KMS-11 (cell line): ENCODE measurements at regions not wholly inside any gene's neighbourhood (a gene's known extent, or its start where the extent isn't known, plus 50 kb on each side); places are given as distances from the start of the nearest gene placed in this dataset.

ENCODE experiments used
- H2AFZ ChIP-seq: fragments of 200-600 bp; sonication (generic); 2 replicates; pipeline ENCODE4 v1.6.1; 2016; ENCODE audit warnings: antibody characterized with exemption, mixed run types, low read depth
- H3K27ac ChIP-seq: fragments of 200-600 bp; sonication (generic); 2 replicates; pipeline ENCODE4 v1.6.1; 2016; ENCODE audit warnings: mild to moderate bottlenecking, mixed run types
- H3K27me3 ChIP-seq: fragments of 200-600 bp; sonication (generic); 2 replicates; pipeline ENCODE4 v1.6.1; 2017; ENCODE audit warnings: mild to moderate bottlenecking, low read depth, mixed run types, moderate library complexity; ENCODE audit not compliant: insufficient read depth
- H3K36me3 ChIP-seq: fragments of 200-600 bp; sonication (generic); 2 replicates; pipeline ENCODE4 v1.6.1; 2017; ENCODE audit warnings: mild to moderate bottlenecking, mixed run types; ENCODE audit not compliant: insufficient read depth
- H3K4me1 ChIP-seq: fragments of 200-600 bp; sonication (generic); 2 replicates; pipeline ENCODE4 v1.6.1; 2016; ENCODE audit warnings: mild to moderate bottlenecking, low read depth, mixed run types; ENCODE audit not compliant: poor library complexity, severe bottlenecking
- H3K4me2 ChIP-seq: fragments of 200-600 bp; sonication (generic); 2 replicates; pipeline ENCODE4 v1.7.0; 2016; ENCODE audit warnings: mild to moderate bottlenecking, mixed run types
- H3K4me3 ChIP-seq: fragments of 200-600 bp; sonication (generic); IDR thresholded peaks from 2 replicates; pipeline ENCODE4 v1.6.1; 2017; ENCODE audit warnings: low read depth, low read length, mixed read lengths; ENCODE audit not compliant: insufficient read depth
- H3K79me2 ChIP-seq: fragments of 200-600 bp; sonication (generic); 2 replicates; pipeline ENCODE4 v1.6.1; 2016; ENCODE audit warnings: low read depth, mixed run types; ENCODE audit not compliant: insufficient read depth
- H3K9ac ChIP-seq: fragments of 200-600 bp; sonication (generic); 2 replicates; pipeline ENCODE4 v1.6.1; 2016; ENCODE audit warnings: mild to moderate bottlenecking, mixed run types
- H4K20me1 ChIP-seq: fragments of 200-600 bp; sonication (generic); 2 replicates; pipeline ENCODE4 v1.6.1; 2016; ENCODE audit warnings: mild to moderate bottlenecking, mixed run types; ENCODE audit not compliant: insufficient read depth
- TF ChIP-seq, protein P1 (sequence below): fragments of 200-600 bp; sonication (generic); conservative IDR thresholded peaks from 2 replicates; pipeline ENCODE4 v1.6.1; 2017; ENCODE audit warnings: low read depth, mild to moderate bottlenecking, antibody characterized with exemption, low read length, moderate library complexity, mixed read lengths

DNA sequence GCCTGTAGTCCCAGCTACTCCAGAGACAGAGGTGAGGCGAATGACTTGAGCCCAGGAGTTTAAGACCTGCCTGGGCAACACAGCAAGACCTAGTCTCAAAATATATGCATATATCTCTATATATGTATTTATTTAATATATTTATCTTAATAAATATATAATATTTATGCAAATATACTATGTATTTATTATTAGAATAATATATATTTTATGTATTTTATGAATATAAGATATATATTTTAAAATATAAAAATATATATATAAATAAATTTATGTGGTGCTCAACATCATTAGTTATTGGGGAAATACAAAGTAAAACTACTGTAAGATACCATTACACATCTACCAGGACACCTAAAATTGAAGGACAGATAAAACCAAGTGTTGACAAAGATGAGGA lies 58.1 kb upstream of the IPO5 start:
- no peaks in the 10 kb centered on the region for H3K36me3 ChIP-seq
- no peak overlapping the region for H3K4me3 ChIP-seq
- no peaks in the 10 kb centered on the region for H3K27me3 ChIP-seq
- H3K4me2 ChIP-seq: no peak overlapping the region
- H2AFZ ChIP-seq: no peak overlapping the region
- H3K4me1 ChIP-seq: no peaks in the 10 kb centered on the region
- H3K79me2 ChIP-seq: no peaks in the 10 kb centered on the region
- H3K27ac ChIP-seq: no peak overlapping the region
- TF ChIP-seq, protein P1, sequence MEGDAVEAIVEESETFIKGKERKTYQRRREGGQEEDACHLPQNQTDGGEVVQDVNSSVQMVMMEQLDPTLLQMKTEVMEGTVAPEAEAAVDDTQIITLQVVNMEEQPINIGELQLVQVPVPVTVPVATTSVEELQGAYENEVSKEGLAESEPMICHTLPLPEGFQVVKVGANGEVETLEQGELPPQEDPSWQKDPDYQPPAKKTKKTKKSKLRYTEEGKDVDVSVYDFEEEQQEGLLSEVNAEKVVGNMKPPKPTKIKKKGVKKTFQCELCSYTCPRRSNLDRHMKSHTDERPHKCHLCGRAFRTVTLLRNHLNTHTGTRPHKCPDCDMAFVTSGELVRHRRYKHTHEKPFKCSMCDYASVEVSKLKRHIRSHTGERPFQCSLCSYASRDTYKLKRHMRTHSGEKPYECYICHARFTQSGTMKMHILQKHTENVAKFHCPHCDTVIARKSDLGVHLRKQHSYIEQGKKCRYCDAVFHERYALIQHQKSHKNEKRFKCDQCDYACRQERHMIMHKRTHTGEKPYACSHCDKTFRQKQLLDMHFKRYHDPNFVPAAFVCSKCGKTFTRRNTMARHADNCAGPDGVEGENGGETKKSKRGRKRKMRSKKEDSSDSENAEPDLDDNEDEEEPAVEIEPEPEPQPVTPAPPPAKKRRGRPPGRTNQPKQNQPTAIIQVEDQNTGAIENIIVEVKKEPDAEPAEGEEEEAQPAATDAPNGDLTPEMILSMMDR: no peak
- no peaks in the 10 kb centered on the region for H4K20me1 ChIP-seq
- no peak overlapping the region for H3K9ac ChIP-seq

DNA sequence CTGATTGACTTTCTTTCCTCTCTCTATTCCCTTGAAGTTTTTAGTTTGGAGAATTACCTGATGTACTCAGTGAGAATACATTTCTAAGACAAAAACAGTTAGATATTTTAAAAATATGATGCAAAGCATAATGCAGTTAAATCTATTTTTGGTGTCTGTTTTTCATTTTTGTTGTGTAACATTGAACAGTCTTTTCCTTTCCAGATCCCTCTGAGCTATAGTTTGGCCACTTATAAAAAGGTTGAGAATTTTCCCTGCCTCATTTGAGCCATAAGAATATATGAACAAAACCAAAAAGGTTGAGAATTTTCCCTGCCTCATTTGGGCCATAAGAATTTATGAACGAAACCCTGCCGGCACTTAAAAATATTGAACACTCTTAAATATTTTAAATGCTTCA lies 57.0 kb upstream of the IPO5 start:
- H3K4me3 ChIP-seq: no peak overlapping the region
- no peaks in the 10 kb centered on the region for H3K27me3 ChIP-seq
- H3K9ac ChIP-seq: no peak overlapping the region
- H2AFZ ChIP-seq: no peak overlapping the region
- H3K4me2 ChIP-seq: no peak overlapping the region
- no peaks in the 10 kb centered on the region for H4K20me1 ChIP-seq
- H3K79me2 ChIP-seq: no peaks in the 10 kb centered on the region
- H3K27ac ChIP-seq: no peak overlapping the region
- TF ChIP-seq, protein P1: no peak
- H3K4me1 ChIP-seq: no peaks in the 10 kb centered on the region
- H3K36me3 ChIP-seq: no peaks in the 10 kb centered on the region

DNA sequence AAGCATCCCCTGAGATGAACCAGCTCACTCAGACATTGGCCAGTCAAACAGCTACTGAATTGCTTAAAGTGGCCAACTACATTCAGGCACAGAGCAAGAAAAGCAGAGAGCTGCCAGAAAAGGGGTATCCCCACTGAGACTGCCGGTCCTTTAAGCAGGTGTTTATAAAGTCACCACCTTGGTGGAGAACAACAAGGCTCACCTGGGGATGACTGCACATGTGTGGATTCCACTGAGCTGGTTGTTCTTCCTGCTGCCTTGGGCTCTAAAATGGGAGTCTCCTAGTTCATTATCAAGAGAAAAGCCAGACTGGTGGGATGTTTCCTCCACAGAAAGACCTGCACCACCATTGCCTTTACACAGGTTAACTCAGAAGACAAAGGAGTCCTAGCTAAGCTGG lies 51.8 kb upstream of the IPO5 start:
- no peak overlapping the region for H3K4me2 ChIP-seq
- H2AFZ ChIP-seq: no peak overlapping the region
- no peak overlapping the region for H3K9ac ChIP-seq
- H3K4me1 ChIP-seq: no peaks in the 10 kb centered on the region
- H3K4me3 ChIP-seq: no peak overlapping the region
- H4K20me1 ChIP-seq: no peaks in the 10 kb centered on the region
- no peaks in the 10 kb centered on the region for H3K27me3 ChIP-seq
- H3K27ac ChIP-seq: no peak overlapping the region
- TF ChIP-seq, protein P1: no peak
- no peaks in the 10 kb centered on the region for H3K79me2 ChIP-seq
- H3K36me3 ChIP-seq: no peaks in the 10 kb centered on the region
